Nephron (organoid): ENCODE measurements at regions not wholly inside any gene's neighbourhood (a gene's known extent, or its start where the extent isn't known, plus 50 kb on each side); places are given as distances from the start of the nearest gene placed in this dataset.

ENCODE experiments used
- H3K27ac Mint-ChIP-seq, 3 experiments: 2 replicates each; pipeline ENCODE4 v1.8.0; 2020; ENCODE audit warnings: mixed read lengths in 3 of 3, mild to moderate bottlenecking in 2 of 3, moderate library complexity in 1 of 3
- H3K27me3 Mint-ChIP-seq: 2 replicates; pipeline ENCODE4 v1.8.0; 2021; ENCODE audit warnings: low read depth, mild to moderate bottlenecking, moderate library complexity, mixed read lengths
- H3K36me3 Mint-ChIP-seq: 2 replicates; pipeline ENCODE4 v1.8.0; 2020; ENCODE audit warnings: low read depth, mixed read lengths
- H3K4me1 Mint-ChIP-seq: 2 replicates; pipeline ENCODE4 v1.8.0; 2020; ENCODE audit warnings: mixed read lengths
- H3K4me3 Mint-ChIP-seq, 3 experiments: 2 replicates each; pipeline ENCODE4 v1.8.0; 2020; ENCODE audit warnings: mild to moderate bottlenecking in 3 of 3, mixed read lengths in 3 of 3, moderate library complexity in 2 of 3
- H3K9me3 Mint-ChIP-seq: 2 replicates; pipeline ENCODE4 v1.8.0; 2020; ENCODE audit warnings: mixed read lengths
- TF ChIP-seq, protein P1 (sequence below), 3 experiments: fragments of 200-600 bp; sonication (generic); IDR thresholded peaks; one replicate each; pipeline ENCODE4 v1.5.0; 2021; ENCODE audit warnings: antibody characterized with exemption in 3 of 3; ENCODE audit not compliant: unreplicated experiment in 3 of 3

- no peaks in the 10 kb centered on the region for H3K4me1 Mint-ChIP-seq
- no peaks in the 10 kb centered on the region for H3K36me3 Mint-ChIP-seq
- no peaks in the 10 kb centered on the region for H3K9me3 Mint-ChIP-seq
- H3K27ac Mint-ChIP-seq: no peak overlapping the region
- TF ChIP-seq, protein P1, sequence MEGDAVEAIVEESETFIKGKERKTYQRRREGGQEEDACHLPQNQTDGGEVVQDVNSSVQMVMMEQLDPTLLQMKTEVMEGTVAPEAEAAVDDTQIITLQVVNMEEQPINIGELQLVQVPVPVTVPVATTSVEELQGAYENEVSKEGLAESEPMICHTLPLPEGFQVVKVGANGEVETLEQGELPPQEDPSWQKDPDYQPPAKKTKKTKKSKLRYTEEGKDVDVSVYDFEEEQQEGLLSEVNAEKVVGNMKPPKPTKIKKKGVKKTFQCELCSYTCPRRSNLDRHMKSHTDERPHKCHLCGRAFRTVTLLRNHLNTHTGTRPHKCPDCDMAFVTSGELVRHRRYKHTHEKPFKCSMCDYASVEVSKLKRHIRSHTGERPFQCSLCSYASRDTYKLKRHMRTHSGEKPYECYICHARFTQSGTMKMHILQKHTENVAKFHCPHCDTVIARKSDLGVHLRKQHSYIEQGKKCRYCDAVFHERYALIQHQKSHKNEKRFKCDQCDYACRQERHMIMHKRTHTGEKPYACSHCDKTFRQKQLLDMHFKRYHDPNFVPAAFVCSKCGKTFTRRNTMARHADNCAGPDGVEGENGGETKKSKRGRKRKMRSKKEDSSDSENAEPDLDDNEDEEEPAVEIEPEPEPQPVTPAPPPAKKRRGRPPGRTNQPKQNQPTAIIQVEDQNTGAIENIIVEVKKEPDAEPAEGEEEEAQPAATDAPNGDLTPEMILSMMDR (IDR thresholded peaks at IDR 0.05; ENCODE audit: unreplicated experiment in 3 of 3): no peak
- H3K27me3 Mint-ChIP-seq: no peaks in the 10 kb centered on the region
- no peak overlapping the region for H3K4me3 Mint-ChIP-seq
Measured at GRCh38 chr18:40018266-40018665, 1936.8 kb upstream of the PIK3C3 start.

DNA sequence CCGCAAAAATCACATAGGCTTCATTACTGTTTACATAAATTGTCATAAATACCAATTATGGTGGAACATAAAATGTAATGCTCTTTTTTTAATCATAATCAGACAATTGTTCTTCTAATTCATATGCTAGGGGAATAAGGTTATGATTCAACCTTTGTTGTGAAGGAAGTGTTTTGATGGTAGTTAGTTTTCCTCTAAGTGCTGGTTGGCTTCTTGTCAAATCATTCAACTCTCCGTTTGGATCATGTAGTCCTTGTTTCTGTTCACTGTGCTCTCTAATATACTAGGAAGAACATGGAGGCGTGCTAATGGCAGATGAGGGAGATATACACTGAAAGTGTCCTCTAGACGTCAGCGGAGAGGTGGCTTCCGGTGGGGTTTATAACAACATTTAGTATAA lies 1938.0 kb upstream of the PIK3C3 start:
- Mint-ChIP-seq H3K4me1 (no peaks in the 10 kb centered on the region), H3K9me3 (no peaks in the 10 kb centered on the region), H3K36me3 (no peaks in the 10 kb centered on the region), H3K27me3 (no peaks in the 10 kb centered on the region), H3K27ac (no peak overlapping the region), H3K4me3 (no peak overlapping the region)
- TF ChIP-seq, protein P1 (IDR thresholded peaks at IDR 0.05; ENCODE audit: unreplicated experiment in 3 of 3): no peak

DNA sequence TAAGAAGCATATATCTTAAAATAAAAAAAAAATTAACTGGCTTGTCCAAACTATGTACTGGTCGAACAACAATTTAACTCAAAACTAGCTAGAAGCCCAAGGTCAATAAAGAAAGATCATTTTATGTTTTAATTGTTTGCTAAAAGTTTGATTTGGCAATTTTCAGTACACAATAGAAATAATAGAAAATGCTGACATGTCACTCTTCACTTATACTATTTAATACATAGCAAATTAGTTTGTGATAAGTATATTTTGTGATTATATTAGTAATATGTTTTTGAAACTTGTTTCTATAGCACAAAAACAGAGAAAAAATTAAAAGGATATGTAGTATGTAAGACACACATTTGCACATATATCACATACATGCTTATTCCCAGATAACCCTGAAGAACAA lies 1938.6 kb upstream of the PIK3C3 start:
- Mint-ChIP-seq H3K4me1 (no peaks in the 10 kb centered on the region), H3K27me3 (no peaks in the 10 kb centered on the region), H3K27ac (no peak overlapping the region), H3K4me3 (no peak overlapping the region), H3K9me3 (no peaks in the 10 kb centered on the region), H3K36me3 (no peaks in the 10 kb centered on the region)
- TF ChIP-seq, protein P1 (IDR thresholded peaks at IDR 0.05; ENCODE audit: unreplicated experiment in 3 of 3): no peak

- no peak overlapping the region for H3K27ac Mint-ChIP-seq
- H3K4me1 Mint-ChIP-seq: no peaks in the 10 kb centered on the region
- H3K27me3 Mint-ChIP-seq: no peaks in the 10 kb centered on the region
- H3K36me3 Mint-ChIP-seq: no peaks in the 10 kb centered on the region
- H3K4me3 Mint-ChIP-seq: no peak overlapping the region
- H3K9me3 Mint-ChIP-seq: no peaks in the 10 kb centered on the region
- TF ChIP-seq, protein P1 (IDR thresholded peaks at IDR 0.05; ENCODE audit: unreplicated experiment in 3 of 3): no peak
Measured at GRCh38 chr18:40013001-40013609, 1941.9 kb upstream of the PIK3C3 start.

DNA sequence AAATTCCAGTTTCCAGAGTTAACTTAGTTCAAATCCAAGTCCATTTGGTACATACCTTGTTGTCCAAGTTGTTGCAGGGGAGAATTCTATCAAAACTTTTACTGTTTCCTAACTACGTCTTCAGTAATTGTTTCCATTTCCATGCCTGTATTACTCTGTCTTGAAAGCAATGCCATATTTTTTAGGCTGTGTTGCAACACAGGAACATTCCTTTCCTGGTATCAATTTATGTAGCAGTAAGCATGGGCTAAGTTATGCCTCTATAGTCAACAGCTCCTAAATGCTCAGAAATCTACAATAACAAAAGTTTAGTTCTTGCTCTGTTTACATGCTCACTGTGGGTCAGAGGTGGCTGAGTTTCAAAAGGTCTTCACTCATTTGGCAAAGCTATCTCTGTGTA lies 1943.8 kb upstream of the PIK3C3 start:
- no peaks in the 10 kb centered on the region for H3K36me3 Mint-ChIP-seq
- H3K27ac Mint-ChIP-seq: no peak overlapping the region
- H3K4me3 Mint-ChIP-seq: no peak overlapping the region
- H3K9me3 Mint-ChIP-seq: no peaks in the 10 kb centered on the region
- H3K4me1 Mint-ChIP-seq: no peaks in the 10 kb centered on the region
- H3K27me3 Mint-ChIP-seq: peaks cover 3% of the 10 kb centered on the region
- TF ChIP-seq, protein P1 (IDR thresholded peaks at IDR 0.05; ENCODE audit: unreplicated experiment in 3 of 3): no peak

- no peaks in the 10 kb centered on the region for H3K4me1 Mint-ChIP-seq
- TF ChIP-seq, protein P1 (IDR thresholded peaks at IDR 0.05; ENCODE audit: unreplicated experiment in 3 of 3): no peak
- H3K27me3 Mint-ChIP-seq: peaks cover 3% of the 10 kb centered on the region
- no peaks in the 10 kb centered on the region for H3K9me3 Mint-ChIP-seq
- H3K4me3 Mint-ChIP-seq: no peak overlapping the region
- H3K27ac Mint-ChIP-seq: no peak overlapping the region
- no peaks in the 10 kb centered on the region for H3K36me3 Mint-ChIP-seq
Measured at GRCh38 chr18:40006634-40007033, 1948.4 kb upstream of the PIK3C3 start.
